GM18858 (cell line): ENCODE measurements at regions not wholly inside any gene's neighbourhood (a gene's known extent, or its start where the extent isn't known, plus 50 kb on each side); places are given as distances from the start of the nearest gene placed in this dataset.

Experiments used
- ATAC-seq: cut with Tn5 transposase; IDR thresholded peaks from one replicate; pipeline ENCODE4 v1.9.1; 2021; ENCODE audit not compliant: unreplicated experiment

DNA sequence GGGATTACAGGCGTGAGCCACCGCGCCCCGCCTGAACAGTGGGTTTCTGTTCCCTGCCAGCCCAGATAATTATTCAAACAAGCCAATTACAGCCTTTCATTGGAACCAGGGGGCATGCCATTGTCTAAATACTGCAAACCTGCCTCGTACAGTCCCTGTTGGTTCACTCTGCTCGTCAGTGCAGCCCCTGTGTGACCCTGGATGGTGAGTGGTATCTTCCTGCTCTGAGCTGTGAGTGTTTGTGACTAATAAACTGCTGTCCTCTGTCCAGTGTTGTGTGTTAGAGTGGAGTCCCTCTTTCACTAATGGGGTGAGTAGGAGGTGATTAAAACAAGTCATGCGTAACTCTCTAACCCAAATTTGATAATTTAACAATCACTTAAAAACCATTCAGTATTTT, 176.5 kb upstream of the FAM3C start:
- ATAC-seq: no peak

DNA sequence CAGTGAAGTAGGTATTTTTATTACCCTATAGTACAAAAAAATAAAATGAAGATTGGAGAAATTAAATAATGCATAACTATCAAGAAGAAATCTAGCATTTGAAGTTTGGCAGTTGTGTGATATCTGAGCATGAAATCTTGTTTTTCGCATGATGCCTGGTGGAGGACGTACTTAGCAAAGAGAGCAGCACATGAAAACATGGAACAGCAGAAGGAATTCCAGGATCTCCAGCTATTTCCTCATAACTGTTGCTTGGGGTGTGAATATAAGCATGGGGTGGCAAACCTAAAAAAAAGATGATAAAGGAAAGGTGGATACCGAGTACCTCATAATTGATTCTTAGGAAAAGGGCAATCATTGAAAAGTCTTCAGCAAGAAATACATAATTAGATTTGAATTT, 174.3 kb upstream of the FAM3C start:
- ATAC-seq: no peak

DNA sequence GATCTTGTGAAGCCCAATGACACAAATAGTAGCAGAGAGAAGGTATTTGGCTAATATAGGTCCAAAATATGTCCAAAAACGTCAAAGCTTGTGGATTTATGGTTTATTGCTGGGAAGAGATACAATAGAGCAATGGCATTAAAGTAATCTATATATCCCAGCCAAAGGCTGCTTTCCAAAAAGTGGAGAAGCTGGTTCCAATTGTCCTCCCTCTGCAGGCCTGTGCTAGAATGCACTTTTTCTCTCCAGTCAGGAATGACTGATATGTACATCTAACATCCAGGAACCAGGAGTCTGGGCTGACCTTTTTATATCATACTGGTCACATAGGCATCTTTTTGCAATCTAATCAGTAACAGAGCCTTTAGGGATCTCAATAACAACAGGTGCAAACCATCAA, 167.1 kb upstream of the FAM3C start:
- ATAC-seq: no peak

DNA sequence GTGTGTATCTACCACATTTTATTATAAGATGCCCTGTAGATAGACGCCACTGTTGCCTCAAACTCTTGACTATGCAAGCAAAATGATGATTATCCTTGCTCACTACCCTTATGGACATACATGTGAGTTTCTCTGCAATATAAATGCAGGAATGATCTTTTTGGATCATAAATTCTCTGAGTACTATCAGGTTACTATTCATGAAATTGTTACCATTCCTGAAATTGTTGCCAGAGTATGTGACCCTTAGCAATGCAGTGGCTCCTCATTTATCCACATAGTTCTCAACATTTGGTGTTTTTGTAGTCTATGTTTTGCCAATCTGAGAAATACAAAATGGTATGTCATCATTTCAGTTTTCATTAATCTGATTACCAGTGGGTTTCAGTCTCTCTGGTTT, 166.2 kb upstream of the FAM3C start:
- no peak for ATAC-seq

DNA sequence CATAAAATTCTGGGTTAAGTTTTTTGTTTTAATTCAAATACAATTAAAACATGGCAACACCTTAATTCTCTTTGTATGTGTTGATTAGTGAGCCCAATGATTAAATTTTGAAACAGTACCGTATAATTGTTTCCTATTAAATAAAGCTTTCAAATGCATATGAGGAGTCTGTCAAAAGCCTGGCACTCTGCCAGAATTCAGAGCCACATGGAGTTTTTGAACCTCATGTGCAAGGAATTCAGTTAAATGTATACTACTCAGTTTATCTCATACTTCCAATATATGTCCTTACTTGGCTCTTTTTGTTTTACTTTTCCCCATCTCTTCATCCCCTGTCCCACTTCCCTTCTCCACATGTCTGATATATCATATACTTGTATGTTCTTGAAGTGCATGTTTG, 165.6 kb upstream of the FAM3C start:
- no peak for ATAC-seq

DNA sequence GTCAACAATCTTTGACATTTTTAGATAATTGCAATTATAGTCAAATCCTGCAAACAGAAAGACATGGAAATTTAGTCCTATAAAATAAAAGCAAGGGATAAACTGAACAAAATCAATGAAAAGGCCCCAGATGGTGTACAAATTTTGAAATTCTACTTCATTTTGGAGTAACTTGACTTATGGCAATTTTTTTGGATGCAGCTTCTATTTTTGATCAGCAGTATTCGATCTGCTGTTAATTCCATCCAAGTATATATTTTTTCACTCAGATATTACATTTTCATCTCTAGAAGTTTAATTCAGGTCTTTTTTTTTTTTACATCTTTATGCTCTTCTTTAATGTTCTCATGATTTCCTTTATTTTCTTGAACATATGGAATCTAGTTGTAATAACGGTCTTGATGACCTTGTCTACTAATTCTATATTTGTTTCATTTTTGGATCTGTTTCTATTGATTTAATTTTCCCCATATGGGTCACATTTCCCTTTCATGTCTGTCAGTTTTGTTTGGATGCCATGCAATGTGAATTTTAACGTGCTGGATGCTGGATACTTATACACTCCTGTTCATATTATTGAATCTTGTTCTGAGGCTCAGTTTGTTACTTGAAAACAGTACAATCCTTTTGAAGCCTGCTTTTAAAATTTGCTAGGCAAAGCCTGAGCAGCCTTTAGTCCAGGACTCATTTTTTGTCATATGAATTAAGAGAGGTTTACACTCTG, 164.3 kb upstream of the FAM3C start:
- no peak for ATAC-seq

DNA sequence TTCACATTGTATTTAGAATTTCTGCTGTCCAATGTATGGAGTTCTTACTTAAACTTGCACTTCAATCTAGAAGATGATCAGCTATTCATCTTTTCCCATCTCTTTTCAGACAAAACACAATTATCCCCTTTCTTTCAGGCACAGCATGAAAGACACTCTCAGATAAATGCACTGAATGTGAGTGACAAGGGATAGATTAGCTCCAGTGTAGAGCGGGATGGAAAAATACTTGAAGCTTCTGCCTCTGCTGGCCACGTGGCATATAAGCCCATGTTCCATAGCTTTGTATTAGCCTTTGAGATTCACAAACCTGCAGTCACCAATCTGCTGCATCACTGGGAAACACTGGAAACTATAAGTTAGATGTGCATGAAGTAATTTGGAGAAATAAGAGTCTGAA, 162.2 kb upstream of the FAM3C start:
- ATAC-seq: no peak

DNA sequence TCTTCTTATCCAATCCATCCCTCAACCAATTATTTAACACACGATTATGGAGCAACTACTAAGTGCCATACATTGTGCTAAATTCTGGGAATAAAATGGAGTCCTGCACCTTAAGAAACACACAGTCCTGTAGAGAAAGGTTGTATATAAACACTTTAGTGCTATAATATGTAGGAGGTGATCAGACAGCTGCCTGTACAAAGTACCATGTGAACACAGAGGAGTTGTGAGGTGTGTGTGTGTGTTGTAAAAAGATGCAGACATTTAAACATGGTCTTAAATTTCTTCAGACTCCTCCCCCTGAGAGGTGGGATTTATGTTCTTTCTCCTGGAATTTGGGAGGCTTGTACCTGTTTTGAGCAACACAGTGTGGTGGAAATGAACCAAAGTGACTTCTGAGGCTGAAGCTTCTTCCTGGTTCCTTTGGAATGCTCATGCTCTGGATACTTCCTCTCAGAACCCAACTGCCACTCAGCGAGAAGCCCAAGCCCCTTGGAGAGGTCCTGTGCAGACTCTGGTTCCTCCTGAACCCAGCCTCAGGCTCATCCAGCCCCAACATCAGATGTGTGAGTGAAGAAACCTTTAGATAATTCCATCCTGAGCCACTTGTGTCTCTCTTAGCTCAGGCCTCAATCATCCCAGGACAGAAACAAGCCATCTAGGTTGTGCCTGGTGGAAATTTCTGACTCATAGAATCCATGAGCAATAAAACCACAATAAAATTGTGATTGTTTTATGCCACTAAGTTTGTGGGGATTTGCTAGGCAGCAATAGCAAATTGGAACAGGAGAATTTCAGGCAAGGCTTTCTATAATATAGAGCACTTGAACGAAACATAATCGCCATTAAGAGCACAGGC, 161.2 kb upstream of the FAM3C start:
- ATAC-seq: no peak

DNA sequence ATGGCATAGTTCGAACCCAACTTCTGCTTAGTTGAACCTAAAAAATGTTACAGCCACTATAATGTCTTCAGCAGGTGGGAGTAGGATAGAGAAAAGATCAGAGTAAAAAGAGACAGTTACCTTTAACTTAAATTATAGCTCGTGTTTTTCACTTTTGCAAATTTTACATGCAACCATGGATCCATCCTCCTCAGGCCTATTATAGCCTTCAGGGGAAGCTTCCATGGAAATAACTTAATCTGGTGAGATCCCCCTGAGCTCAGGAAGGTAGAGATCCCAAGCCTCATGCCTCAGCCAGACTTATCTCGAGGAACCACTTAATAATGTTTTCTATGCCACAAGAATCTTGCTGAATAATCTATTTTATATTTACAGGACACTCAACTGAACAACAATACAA, 159.4 kb upstream of the FAM3C start:
- no peak for ATAC-seq

DNA sequence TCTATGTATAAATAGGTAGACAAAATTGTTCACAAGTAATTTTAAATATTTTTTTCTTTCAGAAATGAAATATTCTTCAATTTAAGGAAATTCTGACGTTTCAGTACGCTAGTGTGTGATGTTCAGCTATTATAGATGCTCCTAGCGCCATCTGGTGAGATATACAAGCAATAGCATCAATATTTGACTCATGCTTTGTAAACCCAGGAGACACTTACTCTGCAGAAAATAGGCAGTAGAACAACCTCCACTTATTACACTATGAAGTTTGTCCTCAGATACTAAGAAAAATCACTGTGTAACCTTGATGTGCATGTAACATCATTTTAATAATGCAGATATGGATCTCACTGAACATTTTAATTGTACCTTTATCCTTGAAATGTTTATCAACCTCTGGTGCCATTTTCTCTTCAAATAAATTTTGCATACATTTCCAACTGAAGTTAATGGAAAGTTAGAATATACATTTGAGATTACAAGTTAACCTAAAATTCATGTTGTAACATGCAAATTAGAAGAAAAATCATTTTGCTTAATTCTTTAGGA, 151.5 kb upstream of the FAM3C start:
- ATAC-seq: peak; percentile 69

DNA sequence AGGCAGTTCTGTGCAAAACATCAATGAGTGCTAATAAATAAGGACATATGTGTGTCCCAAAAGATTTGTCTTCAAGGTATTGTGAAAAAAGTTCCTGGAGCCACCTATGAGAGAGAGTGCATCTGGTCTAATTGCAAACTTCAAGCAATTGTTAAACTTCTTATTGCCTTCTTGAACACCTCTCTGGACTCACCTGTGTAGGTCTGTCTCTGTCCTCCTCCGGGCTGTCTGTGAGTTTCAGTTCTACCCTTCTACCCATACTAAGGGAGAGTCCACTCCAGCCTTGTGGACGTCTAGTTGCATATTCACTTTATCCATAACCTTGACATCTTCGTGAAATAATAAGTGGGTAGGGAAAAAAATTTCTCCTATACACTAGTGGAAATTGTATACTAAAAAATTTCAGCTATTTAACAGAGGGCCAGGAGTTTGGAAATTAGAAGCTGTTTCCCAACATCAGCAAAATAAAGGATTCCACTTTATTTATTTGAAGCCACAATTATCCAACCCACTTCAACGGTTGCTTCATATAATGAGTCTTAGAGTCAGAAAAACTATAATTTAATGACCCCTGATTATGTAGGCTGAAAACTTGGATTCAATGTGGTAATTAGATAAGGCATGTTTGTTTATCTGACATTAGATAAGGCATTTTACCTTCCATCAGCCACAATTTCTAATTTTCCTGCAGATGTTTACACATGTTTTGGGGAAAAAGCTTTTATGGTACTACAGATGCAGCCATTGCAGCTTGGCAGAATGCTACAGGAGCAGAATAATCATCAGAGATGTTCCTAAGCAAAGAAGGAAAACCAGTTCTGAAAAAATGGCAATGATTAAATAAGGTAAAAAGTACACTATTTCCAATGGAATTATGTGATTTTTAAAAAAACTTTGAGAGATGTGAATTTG, 150.8 kb upstream of the FAM3C start:
- no peak for ATAC-seq

DNA sequence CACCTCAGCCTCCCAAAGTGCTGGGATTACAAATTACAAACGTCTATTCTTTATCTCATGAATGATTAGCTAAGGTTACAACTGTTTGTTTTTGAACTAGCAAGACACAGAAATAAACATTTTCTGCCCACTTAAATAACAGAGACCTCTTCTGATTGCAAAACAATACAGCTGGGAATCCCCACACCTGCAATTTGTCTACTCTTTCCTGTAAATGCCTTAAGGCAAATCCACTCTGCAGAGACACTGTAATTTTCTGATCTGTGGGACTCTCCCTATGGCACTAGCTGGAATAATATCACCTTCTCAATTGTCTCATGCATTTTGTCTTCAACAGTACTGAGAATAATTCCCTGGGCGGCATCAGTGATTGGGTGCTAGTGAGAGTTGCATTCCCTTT, 149.3 kb upstream of the FAM3C start:
- ATAC-seq: no peak

DNA sequence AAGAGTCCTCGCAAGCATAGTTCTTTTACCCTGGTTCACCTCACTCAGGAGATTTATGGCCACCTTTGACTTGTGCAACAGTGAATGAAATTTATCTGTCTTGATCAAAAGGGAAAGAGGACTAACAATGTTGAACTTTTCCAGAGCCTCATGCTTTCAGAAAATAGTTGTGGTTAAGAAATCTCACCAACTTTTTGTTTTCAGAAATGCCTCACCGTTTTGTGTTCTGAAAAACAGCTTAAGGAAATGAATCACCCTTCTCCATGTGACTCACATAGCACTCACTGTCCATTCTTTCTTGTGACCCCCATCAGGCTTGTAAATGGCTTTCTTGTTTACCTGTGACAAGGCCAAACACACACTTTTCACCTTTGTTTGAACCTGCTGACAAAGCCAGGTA, 148.6 kb upstream of the FAM3C start:
- ATAC-seq: peak; percentile 62

DNA sequence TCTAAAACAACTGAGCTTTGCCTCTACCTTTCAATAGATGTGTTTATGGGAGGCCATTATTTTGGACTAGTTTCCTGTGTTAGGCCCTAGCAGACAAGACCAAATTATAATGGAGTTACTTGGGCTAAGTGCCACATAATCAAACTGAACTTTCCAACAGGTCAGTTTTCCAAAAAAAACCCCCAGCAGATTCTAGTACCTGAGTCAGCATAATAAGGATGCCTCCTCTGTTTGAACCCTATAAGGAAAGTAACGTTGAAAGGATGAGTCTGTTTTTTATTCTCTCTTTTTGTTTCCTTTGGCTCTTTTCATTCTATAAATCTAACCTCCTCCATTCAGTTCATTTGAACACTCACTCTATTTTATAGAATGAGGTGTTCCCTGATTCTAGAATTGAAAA, 148.1 kb upstream of the FAM3C start:
- no peak for ATAC-seq

DNA sequence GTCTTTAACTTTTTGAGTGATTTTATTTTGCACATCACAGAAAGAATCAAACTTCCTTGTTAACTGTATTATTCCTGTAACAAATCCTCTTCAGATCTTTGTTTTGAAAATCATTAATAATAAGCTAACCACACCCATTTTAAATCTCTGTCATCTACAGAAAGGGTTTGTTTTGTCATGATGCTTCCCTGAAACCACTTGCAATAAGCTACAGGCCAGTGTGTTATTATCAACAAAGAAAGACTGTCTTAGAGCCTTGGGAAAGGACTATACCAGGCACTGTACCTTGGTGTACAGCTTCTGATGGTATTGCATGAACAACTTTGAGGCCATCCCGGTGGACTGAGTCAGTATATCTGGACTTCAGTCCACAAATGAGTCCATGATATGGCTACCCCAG, 145.3 kb upstream of the FAM3C start:
- ATAC-seq: no peak

DNA sequence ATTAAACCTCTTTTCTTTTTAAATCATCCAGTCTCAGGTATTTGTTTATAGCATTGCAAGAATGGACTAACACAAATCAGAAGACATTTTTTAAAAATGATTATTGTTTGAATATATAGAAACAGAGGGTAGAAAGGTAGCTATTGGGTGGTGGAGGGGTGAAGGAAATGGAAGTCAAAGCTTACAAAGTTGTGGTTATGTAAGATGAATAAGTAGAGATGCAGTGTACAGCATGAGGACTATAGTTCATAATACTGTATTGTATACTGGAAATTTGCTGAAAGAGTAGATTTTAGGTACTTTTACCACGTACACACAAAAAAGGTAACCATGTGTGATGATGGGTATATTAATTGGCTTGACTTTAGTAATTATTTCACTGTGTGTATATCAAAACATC, 144.0 kb upstream of the FAM3C start:
- ATAC-seq: no peak

DNA sequence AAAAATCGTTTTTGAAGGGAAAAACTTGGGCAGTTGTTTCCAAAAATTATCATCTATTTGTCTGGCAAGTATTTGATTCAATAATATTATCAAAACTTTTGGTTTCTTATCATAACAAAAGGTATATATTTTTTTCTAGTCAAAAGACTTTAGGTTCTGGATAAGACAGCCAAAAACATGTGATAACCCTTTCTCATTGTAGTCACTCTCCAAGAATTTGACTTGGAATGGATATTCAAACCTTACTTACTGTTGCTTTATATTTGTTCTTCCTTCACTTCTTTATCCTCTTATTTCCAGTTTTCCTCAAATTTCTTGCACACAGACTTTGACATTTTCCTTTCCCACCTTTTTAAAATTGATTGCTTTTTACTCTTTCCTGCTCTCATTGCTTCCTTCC, 140.9 kb upstream of the FAM3C start:
- no peak for ATAC-seq

DNA sequence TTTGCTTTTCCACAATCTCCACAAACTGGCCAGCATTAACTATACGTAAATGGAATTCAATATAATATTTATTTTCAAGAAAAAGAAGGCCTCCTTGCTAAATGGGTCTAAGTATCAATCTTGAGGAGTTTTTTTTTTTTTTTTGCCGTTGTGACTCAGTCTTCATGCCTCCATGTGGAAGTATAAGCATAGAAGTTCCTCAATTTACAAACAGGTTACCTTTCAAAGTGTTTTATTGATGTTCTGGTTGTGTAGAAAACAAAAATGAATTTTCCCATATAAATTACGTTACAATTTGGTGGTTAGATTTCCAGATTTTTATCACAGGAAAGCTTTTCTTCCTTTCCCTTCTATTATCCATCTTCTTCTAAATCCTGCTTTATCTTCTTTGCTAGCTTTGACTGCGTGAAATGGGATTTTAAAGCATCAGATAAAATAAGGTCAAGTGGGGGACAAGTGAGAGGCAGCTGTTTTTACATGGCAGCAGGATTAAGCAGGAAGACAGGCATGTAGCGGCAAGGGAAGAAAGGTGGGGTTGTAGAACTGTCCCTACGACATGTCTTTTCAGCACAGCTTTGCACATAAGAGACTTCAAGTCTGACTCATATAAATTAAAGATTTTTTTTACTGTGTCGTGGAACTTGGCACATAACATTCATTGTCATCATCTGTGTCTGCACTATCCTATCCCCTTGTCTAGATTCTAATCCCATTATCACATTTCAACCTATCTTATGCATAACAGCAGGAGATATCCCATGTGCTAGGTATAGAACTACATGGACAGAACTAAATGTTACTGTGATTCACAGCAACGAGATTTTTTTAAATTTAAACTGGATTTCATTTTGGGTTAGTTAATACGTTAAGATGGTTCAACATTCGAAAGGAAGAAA, 135.3 kb upstream of the FAM3C start:
- ATAC-seq: no peak

DNA sequence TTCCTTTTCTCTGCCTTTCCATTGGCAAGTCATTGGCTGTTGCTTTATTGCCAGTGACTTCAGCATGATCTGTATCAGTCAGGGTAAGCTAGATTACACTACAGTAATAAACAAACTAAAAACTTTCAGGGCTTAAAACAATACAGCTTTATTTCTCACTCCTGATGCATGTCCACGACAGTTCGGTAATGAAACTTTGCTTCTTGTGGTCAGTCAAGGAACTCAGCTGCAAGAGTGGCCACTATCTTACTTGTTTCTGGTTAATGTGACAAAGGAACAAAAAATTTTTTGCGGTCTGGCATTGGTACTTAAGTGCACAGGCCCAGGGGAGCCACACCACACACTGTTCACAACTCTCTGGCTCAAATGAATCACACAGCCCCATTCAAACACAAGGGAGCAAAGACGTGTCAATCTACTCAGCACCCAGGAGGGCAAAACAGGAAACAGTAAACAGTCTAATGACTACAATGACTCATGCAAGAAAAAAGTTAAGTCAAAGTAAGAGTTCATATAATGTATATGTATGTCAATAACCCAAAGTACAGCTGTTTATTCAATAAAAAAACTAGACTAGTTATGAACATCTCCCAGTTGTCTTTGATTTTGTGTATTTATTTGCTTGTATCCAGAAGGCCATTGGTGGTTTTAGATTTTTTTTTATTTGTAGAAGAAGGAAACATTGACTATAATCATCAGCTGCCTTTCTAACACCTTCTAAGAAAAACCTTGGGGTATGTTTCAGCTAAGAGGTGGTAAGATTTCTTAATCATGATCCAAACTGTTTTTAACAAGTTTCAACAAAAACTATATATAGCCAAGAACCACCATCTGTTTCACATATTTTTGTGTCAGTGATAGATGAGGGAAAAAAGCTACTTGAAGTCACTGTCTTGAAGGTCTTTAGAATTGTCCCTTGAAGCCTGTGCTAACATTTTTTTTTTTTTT, 134.4 kb upstream of the FAM3C start:
- ATAC-seq: peak; percentile 97
